ENCODE measurements at regions not wholly inside any gene's neighbourhood (a gene's known extent, or its start where the extent isn't known, plus 50 kb on each side); places are given as distances from the start of the nearest gene placed in this dataset.

GRCh38 chr1:228652116-228652515 lies 83.2 kb upstream of the RHOU start:
- TF ChIP-seq NFIC (IDR thresholded peaks at IDR 0.05; ENCODE audit: borderline replicate concordance) (no peak), JUND (IDR thresholded peaks at IDR 0.05) (no peak), POLR2AphosphoS5 (IDR thresholded peaks at IDR 0.05; ENCODE audit: low read depth, low read length) (no peak), USF1 (IDR thresholded peaks at IDR 0.05; ENCODE audit: borderline replicate concordance, low read depth) (no peak), YY1 (IDR thresholded peaks at IDR 0.05; ENCODE audit: low read depth) (no peak), FOXJ3 (CRISPR knock-in tag; IDR thresholded peaks at IDR 0.05) (no peak), TAF1 (IDR thresholded peaks at IDR 0.05; ENCODE audit: borderline replicate concordance, low read depth, low read length) (no peak), MXI1 (IDR thresholded peaks at IDR 0.05; ENCODE audit: low read depth, low read length) (no peak), EZH2phosphoT487 (IDR thresholded peaks at IDR 0.05; ENCODE audit: borderline replicate concordance, low read depth) (no peak), FOSL2 (IDR thresholded peaks at IDR 0.05; ENCODE audit: borderline replicate concordance, low read depth) (no peak), GABPA (IDR thresholded peaks at IDR 0.05; ENCODE audit: low read depth) (no peak), RAD21 (IDR thresholded peaks at IDR 0.05; ENCODE audit: low read length) (no peak), MAX (IDR thresholded peaks at IDR 0.05; ENCODE audit: low read depth) (no peak)
- TF ChIP-seq, protein P1, sequence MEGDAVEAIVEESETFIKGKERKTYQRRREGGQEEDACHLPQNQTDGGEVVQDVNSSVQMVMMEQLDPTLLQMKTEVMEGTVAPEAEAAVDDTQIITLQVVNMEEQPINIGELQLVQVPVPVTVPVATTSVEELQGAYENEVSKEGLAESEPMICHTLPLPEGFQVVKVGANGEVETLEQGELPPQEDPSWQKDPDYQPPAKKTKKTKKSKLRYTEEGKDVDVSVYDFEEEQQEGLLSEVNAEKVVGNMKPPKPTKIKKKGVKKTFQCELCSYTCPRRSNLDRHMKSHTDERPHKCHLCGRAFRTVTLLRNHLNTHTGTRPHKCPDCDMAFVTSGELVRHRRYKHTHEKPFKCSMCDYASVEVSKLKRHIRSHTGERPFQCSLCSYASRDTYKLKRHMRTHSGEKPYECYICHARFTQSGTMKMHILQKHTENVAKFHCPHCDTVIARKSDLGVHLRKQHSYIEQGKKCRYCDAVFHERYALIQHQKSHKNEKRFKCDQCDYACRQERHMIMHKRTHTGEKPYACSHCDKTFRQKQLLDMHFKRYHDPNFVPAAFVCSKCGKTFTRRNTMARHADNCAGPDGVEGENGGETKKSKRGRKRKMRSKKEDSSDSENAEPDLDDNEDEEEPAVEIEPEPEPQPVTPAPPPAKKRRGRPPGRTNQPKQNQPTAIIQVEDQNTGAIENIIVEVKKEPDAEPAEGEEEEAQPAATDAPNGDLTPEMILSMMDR (IDR thresholded peaks at IDR 0.05) = no peak

Measured in SK-N-SH (cell line).